Breast epithelium (tissue), 4 donors: ENCODE measurements at regions not wholly inside any gene's neighbourhood (a gene's known extent, or its start where the extent isn't known, plus 50 kb on each side); places are given as distances from the start of the nearest gene placed in this dataset.

Experiments
- DNase-seq, 2 donors: peaks; one replicate each; pipeline ENCODE4 v3.0.0-alpha.2; 2019; ENCODE audit warnings: low spot score in 2 of 2
- H3K27ac ChIP-seq, 2 donors: fragments of 200-600 bp; sonication (generic) in 1 of 2; one replicate each; pipeline ENCODE4 v1.5.1; 2016 to 2019; ENCODE audit warnings: mild to moderate bottlenecking in 1 of 2
- H3K27me3 ChIP-seq, 2 donors: fragments of 200-600 bp; sonication (generic) in 1 of 2; one replicate each; pipeline versions ENCODE4 v1.5.1 to v1.6.0; 2017 to 2019; ENCODE audit warnings: control low read depth in 1 of 2, mild to moderate bottlenecking in 1 of 2
- H3K36me3 ChIP-seq: fragments of 200-600 bp; one replicate; pipeline ENCODE4 v1.5.1; 2019
- H3K4me1 ChIP-seq, 2 donors: fragments of 200-600 bp; sonication (generic); one replicate each; pipeline ENCODE4 v1.5.1; 2016 to 2019; ENCODE audit warnings: control low read depth in 1 of 2
- H3K4me3 ChIP-seq, 3 donors: fragments of 200-600 bp; sonication (generic); 1 replicate in 2 of 3; 2 replicates in 1 of 3; pipeline ENCODE4 v1.5.1; 2016 to 2019; ENCODE audit warnings: mild to moderate bottlenecking in 3 of 3, moderate library complexity in 2 of 3
- H3K9me3 ChIP-seq, 2 donors: fragments of 200-600 bp; sonication (generic) in 1 of 2; one replicate each; pipeline ENCODE4 v1.5.1; 2016 to 2019; ENCODE audit warnings: control low read depth in 1 of 2
- POLR2A ChIP-seq: fragments of 450-650 bp; IDR thresholded peaks from one replicate; pipeline ENCODE4 v1.6.1; 2016; ENCODE audit warnings: antibody characterized with exemption, mild to moderate bottlenecking, moderate library complexity
- POLR2AphosphoS5 ChIP-seq, 3 donors: sonication (generic); formaldehyde crosslinking; IDR thresholded peaks; one replicate each; pipeline ENCODE4 v1.6.1; 2017; ENCODE audit warnings: antibody characterized with exemption in 3 of 3
- intact Hi-C: fragments of 100-400 bp; cut with DNase I; formaldehyde crosslinking; loops from one replicate; pipeline ENCODE4 v1.15.1; 2023; ENCODE audit warnings: low total_unique reads
- TF ChIP-seq, protein P1 (sequence below), 3 donors: fragments of 450-650 bp; IDR thresholded peaks; one replicate each; pipeline ENCODE4 v1.5.1; 2016 to 2017; ENCODE audit warnings: antibody characterized with exemption in 3 of 3, mild to moderate bottlenecking in 3 of 3, moderate library complexity in 3 of 3

DNA sequence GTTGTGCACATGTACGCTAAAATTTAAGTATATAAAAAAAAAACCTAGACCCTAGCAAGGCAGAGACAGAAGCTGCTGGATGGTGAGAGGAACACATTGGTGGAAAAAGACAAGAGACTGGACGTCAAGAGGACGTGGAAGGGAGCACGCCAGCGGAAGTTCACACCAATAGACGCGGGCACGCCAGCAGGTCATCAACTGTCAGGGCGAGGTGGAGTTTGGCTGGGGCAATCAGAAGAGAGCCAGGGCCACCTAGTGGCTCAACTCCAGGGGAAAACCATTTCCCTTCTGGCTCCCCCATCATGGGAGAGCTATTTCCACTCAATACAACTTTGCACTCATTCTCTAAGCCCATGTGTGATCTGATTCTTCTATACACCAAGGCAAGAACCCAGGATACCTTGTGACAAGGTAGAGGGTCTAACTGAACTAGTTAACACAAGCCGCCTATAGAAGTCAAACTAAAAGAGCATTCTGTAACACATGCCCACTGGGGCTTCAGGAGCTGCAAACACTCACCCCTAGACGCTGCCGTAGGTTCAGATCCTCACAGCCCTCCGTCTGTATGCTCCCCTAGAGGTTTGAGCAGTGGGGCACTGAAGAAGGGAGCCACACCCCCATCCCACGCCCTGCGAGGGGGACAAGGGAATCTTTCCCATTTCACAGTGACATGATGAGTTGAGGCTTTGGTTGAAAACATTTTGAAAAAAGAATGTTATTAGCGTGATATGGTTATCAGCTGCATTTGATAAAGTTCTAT lies 702.7 kb downstream of the TMTC2 start:
- intact Hi-C loops, result no loop called here
- H3K27ac ChIP-seq, result no peak overlapping the region
- no peak for DNase-seq

GRCh38 chr12:83388551-83388950 lies 701.8 kb downstream of the TMTC2 start:
- H3K27me3 ChIP-seq, result no peaks in the 10 kb centered on the region
- TF ChIP-seq, protein P1, sequence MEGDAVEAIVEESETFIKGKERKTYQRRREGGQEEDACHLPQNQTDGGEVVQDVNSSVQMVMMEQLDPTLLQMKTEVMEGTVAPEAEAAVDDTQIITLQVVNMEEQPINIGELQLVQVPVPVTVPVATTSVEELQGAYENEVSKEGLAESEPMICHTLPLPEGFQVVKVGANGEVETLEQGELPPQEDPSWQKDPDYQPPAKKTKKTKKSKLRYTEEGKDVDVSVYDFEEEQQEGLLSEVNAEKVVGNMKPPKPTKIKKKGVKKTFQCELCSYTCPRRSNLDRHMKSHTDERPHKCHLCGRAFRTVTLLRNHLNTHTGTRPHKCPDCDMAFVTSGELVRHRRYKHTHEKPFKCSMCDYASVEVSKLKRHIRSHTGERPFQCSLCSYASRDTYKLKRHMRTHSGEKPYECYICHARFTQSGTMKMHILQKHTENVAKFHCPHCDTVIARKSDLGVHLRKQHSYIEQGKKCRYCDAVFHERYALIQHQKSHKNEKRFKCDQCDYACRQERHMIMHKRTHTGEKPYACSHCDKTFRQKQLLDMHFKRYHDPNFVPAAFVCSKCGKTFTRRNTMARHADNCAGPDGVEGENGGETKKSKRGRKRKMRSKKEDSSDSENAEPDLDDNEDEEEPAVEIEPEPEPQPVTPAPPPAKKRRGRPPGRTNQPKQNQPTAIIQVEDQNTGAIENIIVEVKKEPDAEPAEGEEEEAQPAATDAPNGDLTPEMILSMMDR (IDR thresholded peaks at IDR 0.05), result no peak
- TF ChIP-seq POLR2A, result no peak
- no peak for TF ChIP-seq POLR2AphosphoS5 (IDR thresholded peaks at IDR 0.05)
- H3K4me1 ChIP-seq, result no peaks in the 10 kb centered on the region
- no peak for DNase-seq
- H3K9me3 ChIP-seq, result no peaks in the 10 kb centered on the region
- intact Hi-C loops, result no loop called here
- no peaks in the 10 kb centered on the region for H3K36me3 ChIP-seq
- H3K4me3 ChIP-seq, result no peak overlapping the region
- no peak overlapping the region for H3K27ac ChIP-seq

More for the DNA sequence above, 702.7 kb downstream of the TMTC2 start:
- no peaks in the 10 kb centered on the region for H3K4me1 ChIP-seq
- H3K9me3 ChIP-seq, result no peaks in the 10 kb centered on the region
- TF ChIP-seq, protein P1 (IDR thresholded peaks at IDR 0.05), result no peak
- TF ChIP-seq POLR2AphosphoS5 (IDR thresholded peaks at IDR 0.05), result no peak
- TF ChIP-seq POLR2A, result no peak
- no peaks in the 10 kb centered on the region for H3K36me3 ChIP-seq
- H3K27me3 ChIP-seq, result no peaks in the 10 kb centered on the region
- H3K4me3 ChIP-seq, result no peak overlapping the region

- H3K9me3 ChIP-seq, result no peaks in the 10 kb centered on the region
- intact Hi-C loops, result no loop called here
- H3K27me3 ChIP-seq, result no peaks in the 10 kb centered on the region
- no peak for DNase-seq
- H3K4me3 ChIP-seq, result no peak overlapping the region
- no peak overlapping the region for H3K27ac ChIP-seq
- H3K36me3 ChIP-seq, result no peaks in the 10 kb centered on the region
- no peaks in the 10 kb centered on the region for H3K4me1 ChIP-seq
- TF ChIP-seq POLR2A (no peak), POLR2AphosphoS5 (IDR thresholded peaks at IDR 0.05) (no peak)
- TF ChIP-seq, protein P1 (IDR thresholded peaks at IDR 0.05), result no peak
Observed at GRCh38 chr12:83386527-83387264, 700.0 kb downstream of the TMTC2 start.

DNA sequence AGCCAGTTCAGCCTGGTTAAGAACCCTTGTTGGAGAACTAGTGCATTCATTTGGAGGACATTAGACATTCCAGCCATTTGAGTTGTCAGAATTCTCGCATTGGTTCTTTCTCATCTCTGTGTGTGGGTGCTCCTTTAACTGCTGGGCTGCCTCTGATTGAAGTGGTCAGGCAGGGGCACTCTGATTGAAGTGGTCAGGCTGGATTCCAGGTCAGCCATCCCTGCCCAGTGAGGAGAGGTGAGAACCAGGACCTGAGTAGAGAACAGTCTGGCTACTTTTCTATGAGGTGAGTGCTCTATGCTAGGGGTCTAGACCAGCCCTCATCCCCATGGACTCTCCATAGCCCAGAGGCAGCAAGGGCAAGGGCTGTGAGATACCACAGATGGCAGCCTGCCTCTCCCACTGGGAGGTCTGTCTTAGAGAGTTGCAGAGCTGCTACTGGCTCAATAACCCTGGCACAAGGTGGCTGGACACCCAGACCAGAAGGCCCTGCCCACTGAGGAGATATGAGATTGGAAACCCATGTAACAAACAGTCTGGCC lies 691.6 kb downstream of the TMTC2 start:
- Histone ChIP-seq H3K4me1 (no peaks in the 10 kb centered on the region), H3K36me3 (no peaks in the 10 kb centered on the region), H3K4me3 (no peak overlapping the region), H3K9me3 (no peaks in the 10 kb centered on the region), H3K27ac (no peak overlapping the region), H3K27me3 (no peaks in the 10 kb centered on the region)
- no peak for DNase-seq
- no peak for TF ChIP-seq POLR2AphosphoS5 (IDR thresholded peaks at IDR 0.05)
- no peak for TF ChIP-seq POLR2A
- TF ChIP-seq, protein P1 (IDR thresholded peaks at IDR 0.05), result no peak
- intact Hi-C loops, result no loop called here

DNA sequence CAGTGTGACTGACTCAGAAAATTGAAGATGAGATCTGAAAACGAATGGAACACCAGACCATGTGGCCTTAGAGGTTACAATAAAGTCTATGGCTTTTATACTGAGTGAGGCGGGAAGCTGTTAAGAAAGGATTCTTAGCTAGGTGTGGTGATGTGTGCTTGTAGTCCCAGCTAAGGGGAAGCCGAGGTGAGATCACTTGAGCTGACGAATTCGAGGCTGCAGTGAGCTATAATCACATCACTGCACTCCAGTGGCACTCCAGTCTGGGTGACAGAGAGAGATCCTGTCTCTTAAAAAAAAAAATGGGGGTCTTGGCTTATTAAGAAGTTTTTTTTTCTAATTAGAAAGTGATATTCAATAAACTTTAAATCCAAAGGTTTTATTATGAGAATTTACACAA lies 678.6 kb downstream of the TMTC2 start:
- Histone ChIP-seq H3K36me3 (no peaks in the 10 kb centered on the region), H3K27ac (no peak overlapping the region)
- no peak for TF ChIP-seq POLR2A
- TF ChIP-seq POLR2AphosphoS5 (IDR thresholded peaks at IDR 0.05), result no peak
- TF ChIP-seq, protein P1 (IDR thresholded peaks at IDR 0.05), result no peak

More for the DNA sequence above, 678.6 kb downstream of the TMTC2 start:
- no peaks in the 10 kb centered on the region for H3K27me3 ChIP-seq
- DNase-seq, result no peak
- intact Hi-C loops, result no loop called here
- H3K4me3 ChIP-seq, result no peak overlapping the region
- no peaks in the 10 kb centered on the region for H3K9me3 ChIP-seq
- no peaks in the 10 kb centered on the region for H3K4me1 ChIP-seq
